HCT116 (cell line): ENCODE measurements at regions not wholly inside any gene's neighbourhood (a gene's known extent, or its start where the extent isn't known, plus 50 kb on each side); places are given as distances from the start of the nearest gene placed in this dataset.
"Not testable (repeated sequence)": the region's sequence is repeated elsewhere in the genome, so short reads cannot be mapped to it uniquely, and the experiment has no call there.

Source experiments
- ATAC-seq: fragments of 200-7000 bp; cut with Tn5 transposase; 2 replicates; pipeline ENCODE4 v1.9.1; 2020; ENCODE audit warnings: mild to moderate bottlenecking, moderate library complexity
- BruUV-seq: library from RNA; stranded (reverse); fragments of 400-500 nt; replicated peaks from 2 replicates; lab custom pipeline; 2021; lab: Mats Ljungman, UMichigan
- CTCF ChIA-PET: fragments of 300-600 bp; sonication (Branson Sonifier 250); formaldehyde crosslinking; loops from one replicate; lab custom pipeline; 2021; ENCODE audit warnings: antibody characterized with exemption; lab: Charles Lee
- POLR2A ChIA-PET: fragments of 300-600, 350-600 bp; sonication (Branson Sonifier 250); formaldehyde crosslinking; loops from one replicate; lab custom pipeline; 2021; ENCODE audit warnings: antibody characterized with exemption; lab: Charles Lee
- RAD21 ChIA-PET, 2 experiments: fragments of 300-600 bp; sonication (Branson Sonifier 250); formaldehyde crosslinking; loops; one replicate each; lab custom pipeline; 2023; ENCODE audit warnings: low total read pairs in 2 of 2; ENCODE audit not compliant: uncharacterized antibody in 2 of 2, unreplicated experiment in 2 of 2, low non-redundant PET in 1 of 2; lab: Charles Lee
- DNase-seq: peaks from one replicate; pipeline ENCODE4 v3.0.0-alpha.2; 2010; ENCODE audit warnings: low read depth, low spot score
- H2AFZ ChIP-seq: fragments of 200-600 bp; shearing (Covaris generic), sonication (generic); 2 replicates; pipeline ENCODE4 v1.6.1; 2017; ENCODE audit warnings: low read depth, mixed run types, mixed read lengths, antibody characterized with exemption, low read length; ENCODE audit not compliant: poor library complexity, severe bottlenecking
- H3K27ac ChIP-seq: 2 replicates; pipeline ENCODE4 v1.5.1; 2012; ENCODE audit warnings: low read depth, low read length
- H3K27me3 ChIP-seq: fragments of 200-600 bp; sonication (generic); 2 replicates; pipeline ENCODE4 v1.6.1; 2016; ENCODE audit warnings: mixed run types, low read length, mixed read lengths; ENCODE audit not compliant: insufficient read depth
- H3K36me3 ChIP-seq, 2 experiments: fragments of 200-500 bp in 1 of 2; fragments of 200-600 bp in 1 of 2; sonication (Bioruptor generic) in 1 of 2; sonication (generic) in 1 of 2; 2 replicates each; pipeline versions ENCODE4 v1.5.1 to v1.6.1; 2014 to 2016; ENCODE audit warnings: low read length in 2 of 2, inconsistent platforms in 1 of 2, mixed read lengths in 1 of 2, mixed run types in 1 of 2; ENCODE audit not compliant: insufficient read depth in 2 of 2, control insufficient read depth in 1 of 2
- H3K4me1 ChIP-seq, 2 experiments: fragments of 200-600 bp in 1 of 2; sonication (generic) in 1 of 2; 2 replicates each; pipeline versions ENCODE4 v1.5.1 to v1.6.1; 2012 to 2017; ENCODE audit warnings: low read length in 2 of 2, inconsistent platforms in 1 of 2, mild to moderate bottlenecking in 1 of 2, mixed read lengths in 1 of 2, mixed run types in 1 of 2, moderate library complexity in 1 of 2; ENCODE audit not compliant: insufficient read depth in 2 of 2, control insufficient read depth in 1 of 2
- H3K4me2 ChIP-seq: fragments of 200-600 bp; sonication (generic); 2 replicates; pipeline ENCODE4 v1.6.1; 2017; ENCODE audit warnings: mixed run types, low read length, mixed read lengths
- H3K4me3 ChIP-seq, 2 experiments: fragments of 200-600 bp in 1 of 2; sonication (generic) in 1 of 2; replicated peaks in 1 of 2; 2 replicates each; pipeline ENCODE4 v1.5.1; 2011 to 2016; ENCODE audit warnings: low read length in 2 of 2, control low read depth in 1 of 2, low read depth in 1 of 2, mild to moderate bottlenecking in 1 of 2, mixed read lengths in 1 of 2, mixed run types in 1 of 2
- H3K79me2 ChIP-seq: fragments of 200-600 bp; sonication (generic); 2 replicates; pipeline ENCODE4 v1.6.1; 2017; ENCODE audit warnings: mild to moderate bottlenecking, mixed run types, low read length, moderate library complexity, mixed read lengths; ENCODE audit not compliant: insufficient read depth
- H3K9ac ChIP-seq: fragments of 200-600 bp; sonication (generic); 2 replicates; pipeline ENCODE4 v1.6.1; 2016; ENCODE audit warnings: low read length, mixed read lengths
- H3K9me2 ChIP-seq: fragments of 200-600 bp; sonication (generic), shearing (Covaris generic); 2 replicates; pipeline ENCODE4 v1.6.1; 2017; ENCODE audit warnings: mixed run types, mild to moderate bottlenecking, moderate library complexity; ENCODE audit not compliant: insufficient read depth
- H3K9me3 ChIP-seq, 2 experiments: fragments of 200-500 bp in 1 of 2; fragments of 200-600 bp in 1 of 2; sonication (Bioruptor generic) in 1 of 2; sonication (generic) in 1 of 2; 2 replicates each; pipeline ENCODE4 v1.6.1; 2014 to 2017; ENCODE audit warnings: low read length in 2 of 2, mixed read lengths in 2 of 2, inconsistent platforms in 1 of 2, low read depth in 1 of 2, mild to moderate bottlenecking in 1 of 2, mixed run types in 1 of 2, moderate library complexity in 1 of 2; ENCODE audit not compliant: control insufficient read depth in 1 of 2, insufficient read depth in 1 of 2
- H4K20me1 ChIP-seq: fragments of 200-600 bp; sonication (generic), shearing (Covaris generic); 2 replicates; pipeline ENCODE4 v1.6.1; 2017; ENCODE audit warnings: mixed run types, mild to moderate bottlenecking, moderate library complexity; ENCODE audit not compliant: insufficient read depth
- intact Hi-C: fragments of 100-400 bp; cut with micrococcal nuclease; formaldehyde crosslinking; loops from 2 replicates; pipeline ENCODE4 v1.10.0; 2022

DNA sequence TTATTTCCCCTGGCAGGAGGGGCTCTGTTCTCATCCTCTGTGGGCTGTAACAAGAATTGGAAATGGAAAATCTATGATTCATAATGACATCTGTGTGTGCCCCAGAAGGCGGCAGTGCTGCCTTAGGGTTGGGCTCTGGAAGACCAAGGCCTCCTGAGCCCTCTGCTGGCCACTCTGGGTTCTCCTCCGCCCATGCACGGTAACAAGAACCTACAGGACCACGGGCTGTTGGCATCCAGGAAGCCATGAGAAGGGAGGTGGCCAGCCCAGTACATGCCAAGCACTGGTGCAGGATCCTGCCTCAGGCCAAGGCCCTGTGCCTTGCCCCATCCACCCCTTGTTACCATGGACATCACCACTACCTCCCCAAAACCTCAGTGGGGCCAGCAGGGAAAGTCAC, 454.2 kb downstream of the TP53TG3F start:
- H2AFZ ChIP-seq, intact Hi-C loops, H3K9ac ChIP-seq, H3K9me2 ChIP-seq, H3K4me1 ChIP-seq, RAD21 ChIA-PET, BruUV-seq, ATAC-seq, H3K4me2 ChIP-seq, DNase-seq, H3K27me3 ChIP-seq, H3K9me3 ChIP-seq, H3K79me2 ChIP-seq, H3K4me3 ChIP-seq, H3K27ac ChIP-seq, POLR2A ChIA-PET, CTCF ChIA-PET, H4K20me1 ChIP-seq, H3K36me3 ChIP-seq: not testable (repeated sequence)

- H3K9me2 ChIP-seq, H3K9ac ChIP-seq, H3K27me3 ChIP-seq, RAD21 ChIA-PET, H2AFZ ChIP-seq, H3K27ac ChIP-seq, CTCF ChIA-PET, BruUV-seq, H4K20me1 ChIP-seq, DNase-seq, intact Hi-C loops, H3K9me3 ChIP-seq, H3K4me1 ChIP-seq, H3K4me2 ChIP-seq, H3K4me3 ChIP-seq, POLR2A ChIA-PET, H3K79me2 ChIP-seq, H3K36me3 ChIP-seq: not testable (repeated sequence)
- ATAC-seq, result peak; percentile 50
These were observed 461.5 kb downstream of the TP53TG3F start for GRCh38 chr16:33920761-33921545.

- ATAC-seq, result not testable (repeated sequence)
These were observed 463.5 kb downstream of the TP53TG3F start for GRCh38 chr16:33922914-33923313.

DNA sequence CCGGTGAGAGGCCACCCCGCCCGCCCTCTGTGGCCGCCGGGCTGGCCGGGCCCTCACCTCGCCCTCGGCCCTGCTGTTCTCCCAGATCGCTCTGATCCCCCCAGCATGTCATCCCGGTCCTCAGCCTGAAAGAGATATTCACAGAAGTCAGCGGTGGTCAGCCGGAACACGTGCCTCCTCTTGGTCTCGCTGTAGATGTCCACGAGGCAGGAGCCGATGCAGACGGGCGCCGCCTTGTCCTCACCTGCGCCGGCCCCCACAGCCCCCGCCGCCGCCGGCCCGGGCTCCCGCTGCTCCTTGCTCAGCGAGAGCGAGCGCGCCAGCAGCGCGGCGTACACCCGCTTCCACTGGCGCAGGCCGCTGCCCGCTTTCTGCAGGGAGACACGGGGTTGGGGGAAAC, 468.6 kb downstream of the TP53TG3F start:
- not testable (repeated sequence) for ATAC-seq

More at GRCh38 chr16:33922914-33923313, 463.5 kb downstream of the TP53TG3F start:
- intact Hi-C loops, H3K9me2 ChIP-seq, H3K9ac ChIP-seq, H3K79me2 ChIP-seq, H3K4me2 ChIP-seq, POLR2A ChIA-PET, RAD21 ChIA-PET, H2AFZ ChIP-seq, H4K20me1 ChIP-seq, H3K27me3 ChIP-seq, DNase-seq, H3K9me3 ChIP-seq, H3K27ac ChIP-seq, BruUV-seq, CTCF ChIA-PET, H3K4me1 ChIP-seq, H3K4me3 ChIP-seq, H3K36me3 ChIP-seq: not testable (repeated sequence)

More for the DNA sequence above, 468.6 kb downstream of the TP53TG3F start:
- H3K4me3 ChIP-seq, RAD21 ChIA-PET, H3K9me2 ChIP-seq, H3K27me3 ChIP-seq, DNase-seq, H3K36me3 ChIP-seq, H4K20me1 ChIP-seq, H3K27ac ChIP-seq, H3K4me1 ChIP-seq, POLR2A ChIA-PET, H3K79me2 ChIP-seq, intact Hi-C loops, BruUV-seq, H3K9me3 ChIP-seq, CTCF ChIA-PET, H2AFZ ChIP-seq, H3K9ac ChIP-seq, H3K4me2 ChIP-seq: not testable (repeated sequence)
